ENCODE measurements at regions not wholly inside any gene's neighbourhood (a gene's known extent, or its start where the extent isn't known, plus 50 kb on each side); places are given as distances from the start of the nearest gene placed in this dataset.

DNA sequence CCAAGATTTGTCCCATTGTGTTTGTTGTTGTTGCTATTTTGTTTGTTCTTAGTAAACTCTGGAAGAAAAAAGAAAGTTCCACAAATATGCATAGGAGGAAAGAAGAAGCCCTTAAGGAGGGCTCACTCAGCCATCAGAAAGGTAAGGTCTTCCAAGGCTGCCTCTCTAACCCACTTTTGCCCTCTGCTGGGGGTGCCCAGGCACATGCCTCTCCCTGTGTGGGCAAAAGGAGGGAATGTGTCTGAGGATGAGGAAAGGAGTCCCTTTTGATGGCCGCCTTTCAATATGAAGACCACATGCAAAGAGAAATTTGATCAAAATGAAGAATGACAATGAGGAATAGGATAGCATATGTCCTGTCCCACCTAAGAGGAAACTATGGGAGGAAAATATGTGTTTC lies 248.2 kb upstream of the POU3F2 start:
- no peaks in the 10 kb centered on the region for H3K4me1 ChIP-seq
- no peak overlapping the region for H3K27ac ChIP-seq
- no peak for TF ChIP-seq Cebpa-rat (IDR thresholded peaks at IDR 0.05)
- H3K36me3 ChIP-seq = no peaks in the 10 kb centered on the region
- H3K4me2 ChIP-seq = no peak overlapping the region
- H4K20me1 ChIP-seq = no peaks in the 10 kb centered on the region
- H3K27me3 ChIP-seq = no peaks in the 10 kb centered on the region
- H3K9me3 ChIP-seq (replicated peaks in 1 of 11) = no peaks in the 10 kb centered on the region
- no peak overlapping the region for H3K9ac ChIP-seq
- H3K4me3 ChIP-seq = no peak overlapping the region

DNA sequence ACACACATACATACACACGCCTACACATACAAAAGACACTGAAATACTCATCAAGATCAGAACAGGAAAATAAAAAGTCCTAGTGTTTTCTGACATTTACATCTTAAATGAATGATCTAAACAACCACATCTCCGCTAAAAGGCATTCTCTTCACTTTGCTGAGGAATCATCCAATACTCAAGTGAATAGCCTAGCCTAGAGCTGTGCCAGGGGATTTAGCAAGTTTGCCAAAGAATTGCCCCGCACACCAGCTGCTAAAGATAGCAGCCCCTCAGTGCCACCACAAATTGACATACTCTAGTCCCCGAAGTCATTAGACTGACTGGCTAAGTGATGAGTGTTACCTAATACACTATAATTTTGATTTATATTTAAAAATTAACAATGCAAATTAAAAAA lies 246.8 kb upstream of the POU3F2 start:
- Histone ChIP-seq H3K4me1 (no peaks in the 10 kb centered on the region), H3K27me3 (no peaks in the 10 kb centered on the region), H3K9ac (no peak overlapping the region), H3K36me3 (no peaks in the 10 kb centered on the region), H3K27ac (no peak overlapping the region), H3K4me2 (no peak overlapping the region), H3K9me3 (replicated peaks in 1 of 11) (no peaks in the 10 kb centered on the region), H3K4me3 (no peak overlapping the region), H4K20me1 (no peaks in the 10 kb centered on the region)
- no peak for TF ChIP-seq Cebpa-rat (IDR thresholded peaks at IDR 0.05)

DNA sequence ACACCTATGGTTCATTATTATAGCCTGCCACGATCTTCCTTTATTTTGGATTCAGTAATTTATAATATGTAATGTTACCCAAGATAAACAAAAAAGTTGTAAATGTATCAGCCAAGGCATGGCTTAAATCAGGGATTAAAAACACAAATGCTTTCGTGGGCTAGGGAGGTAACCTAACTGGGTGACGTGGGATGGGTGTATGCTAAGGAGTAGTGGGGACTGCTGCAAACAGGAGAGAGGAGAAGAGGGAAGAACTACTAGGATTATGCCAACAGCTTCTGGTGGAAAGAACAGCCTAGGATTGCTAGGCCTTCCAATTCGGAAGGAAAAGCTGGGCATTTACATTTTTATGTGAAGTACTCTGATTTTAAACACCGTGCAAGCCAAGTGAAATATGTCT lies 244.8 kb upstream of the POU3F2 start:
- no peak overlapping the region for H3K4me2 ChIP-seq
- H3K9me3 ChIP-seq (replicated peaks in 1 of 11) = no peaks in the 10 kb centered on the region
- TF ChIP-seq Cebpa-rat (IDR thresholded peaks at IDR 0.05) = no peak
- H4K20me1 ChIP-seq = no peaks in the 10 kb centered on the region
- no peak overlapping the region for H3K4me3 ChIP-seq
- H3K9ac ChIP-seq = no peak overlapping the region
- no peak overlapping the region for H3K27ac ChIP-seq
- no peaks in the 10 kb centered on the region for H3K4me1 ChIP-seq
- H3K27me3 ChIP-seq = no peaks in the 10 kb centered on the region
- H3K36me3 ChIP-seq = no peaks in the 10 kb centered on the region

DNA sequence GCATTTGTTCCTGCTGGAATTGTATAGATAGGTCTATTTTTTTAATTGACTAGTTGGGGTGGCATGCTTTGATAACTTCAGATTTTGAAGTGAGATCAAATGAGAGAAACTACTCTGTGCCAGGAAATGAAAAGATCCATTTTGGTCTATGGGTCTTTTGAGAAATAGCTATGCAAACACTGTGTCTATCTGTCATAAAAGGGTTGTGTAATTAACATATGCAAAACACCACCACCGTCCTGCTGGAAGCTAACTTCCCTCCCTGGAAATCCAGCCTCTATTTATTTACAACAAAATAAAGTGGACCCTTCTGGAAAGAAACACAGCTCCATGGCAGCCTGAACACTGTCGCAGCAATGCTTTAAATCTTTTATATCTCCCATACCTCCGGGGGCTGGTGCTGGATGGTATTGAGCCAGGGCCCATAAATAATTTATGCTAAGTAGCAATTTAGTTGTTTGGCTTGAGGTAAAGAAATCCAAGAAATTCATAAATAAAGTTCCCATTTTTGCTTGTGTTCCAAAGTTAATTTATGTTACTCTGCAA lies 244.2 kb upstream of the POU3F2 start:
- Histone ChIP-seq H3K4me2 (no peak overlapping the region), H3K9me3 (replicated peaks in 1 of 11) (no peaks in the 10 kb centered on the region), H3K36me3 (no peaks in the 10 kb centered on the region), H4K20me1 (no peaks in the 10 kb centered on the region), H3K27ac (no peak overlapping the region), H3K4me1 (no peaks in the 10 kb centered on the region), H3K27me3 (no peaks in the 10 kb centered on the region), H3K4me3 (no peak overlapping the region), H3K9ac (no peak overlapping the region)
- no peak for TF ChIP-seq Cebpa-rat (IDR thresholded peaks at IDR 0.05)

DNA sequence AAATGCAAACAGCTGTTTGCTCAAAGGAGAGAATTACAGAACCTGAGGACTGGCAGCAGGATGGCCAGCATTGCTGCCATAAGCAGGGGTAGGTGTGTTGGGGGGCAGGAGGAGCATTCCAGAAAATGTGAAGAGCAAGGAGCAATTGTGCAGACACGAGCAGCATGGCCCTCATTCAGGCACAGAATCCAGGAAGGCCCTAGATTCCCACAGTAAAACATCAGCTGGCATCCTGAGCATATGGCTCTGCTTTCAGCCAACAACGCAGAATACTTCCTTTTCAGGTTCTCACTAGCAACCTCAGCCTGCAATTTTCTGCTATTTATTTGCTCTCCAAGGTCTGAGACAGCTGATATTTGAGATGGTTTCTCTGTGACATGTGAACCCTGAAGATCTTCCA lies 243.4 kb upstream of the POU3F2 start:
- Histone ChIP-seq H3K4me3 (no peak overlapping the region), H3K4me1 (no peaks in the 10 kb centered on the region), H3K36me3 (no peaks in the 10 kb centered on the region), H3K4me2 (no peak overlapping the region), H4K20me1 (no peaks in the 10 kb centered on the region), H3K9ac (no peak overlapping the region), H3K27ac (no peak overlapping the region), H3K9me3 (replicated peaks in 1 of 11) (no peaks in the 10 kb centered on the region), H3K27me3 (no peaks in the 10 kb centered on the region)
- no peak for TF ChIP-seq Cebpa-rat (IDR thresholded peaks at IDR 0.05)

DNA sequence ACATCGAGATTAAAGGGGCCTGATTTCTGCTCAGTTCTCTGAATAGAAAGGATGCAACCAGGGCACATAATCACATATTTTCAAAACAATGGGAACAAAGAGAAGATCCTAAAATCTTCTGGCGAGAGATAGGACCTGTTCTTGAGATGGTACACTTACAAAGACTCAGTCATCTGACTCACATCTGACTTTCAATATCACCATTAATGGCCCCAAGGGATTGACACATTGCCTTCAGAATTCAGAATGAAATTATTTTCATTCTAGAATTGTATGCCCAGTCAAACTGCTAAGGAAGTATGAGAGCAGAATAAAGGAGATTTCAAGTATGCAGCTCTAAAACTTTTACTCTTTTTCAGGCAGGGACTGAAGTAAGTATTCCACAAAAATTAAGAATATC lies 240.7 kb upstream of the POU3F2 start:
- Histone ChIP-seq H3K27me3 (no peaks in the 10 kb centered on the region), H4K20me1 (no peaks in the 10 kb centered on the region), H3K9ac (no peak overlapping the region), H3K4me1 (no peaks in the 10 kb centered on the region), H3K9me3 (replicated peaks in 1 of 11) (no peaks in the 10 kb centered on the region), H3K36me3 (no peaks in the 10 kb centered on the region), H3K4me2 (no peak overlapping the region), H3K27ac (no peak overlapping the region), H3K4me3 (no peak overlapping the region)
- TF ChIP-seq Cebpa-rat (IDR thresholded peaks at IDR 0.05) = no peak

DNA sequence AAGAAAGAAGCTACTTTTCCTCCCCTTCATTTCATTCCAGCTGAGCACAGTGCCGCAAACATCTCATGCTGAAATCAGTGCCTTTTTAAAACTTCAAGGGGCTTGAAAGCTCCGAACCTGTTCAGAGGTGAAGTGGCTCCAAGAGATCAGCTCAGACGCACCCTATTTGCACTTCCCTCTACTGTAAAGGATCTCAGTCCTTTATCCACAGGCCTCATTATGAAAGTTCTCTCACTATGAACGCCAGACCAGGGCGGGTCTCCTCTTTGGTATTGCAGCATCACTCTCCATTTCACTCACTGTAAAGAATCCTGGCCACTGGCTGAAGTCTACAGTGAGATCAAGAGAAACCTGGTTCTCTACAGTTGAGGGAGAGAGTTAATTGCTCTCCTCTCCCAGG lies 232.7 kb upstream of the POU3F2 start:
- no peak overlapping the region for H3K4me3 ChIP-seq

DNA sequence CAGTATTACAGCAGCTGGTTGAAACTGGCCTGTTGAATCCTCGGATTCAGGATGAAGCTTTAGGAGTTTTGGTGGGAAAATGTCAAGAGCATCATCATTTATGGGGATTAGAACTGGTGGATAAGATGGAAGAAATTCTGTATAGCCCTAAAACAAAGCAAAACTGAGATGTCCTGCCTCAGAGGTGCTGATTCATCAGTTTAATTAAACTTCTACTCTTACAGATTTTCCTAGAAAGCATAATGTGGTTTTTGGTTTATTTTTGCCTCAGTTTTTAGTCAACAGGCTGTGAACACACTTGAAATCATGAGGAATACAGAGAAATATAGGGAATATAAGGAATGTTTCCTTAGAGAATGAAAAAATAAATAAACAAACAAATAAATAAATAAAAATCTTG lies 228.7 kb upstream of the POU3F2 start:
- Histone ChIP-seq H3K9me3 (replicated peaks in 1 of 11) (no peaks in the 10 kb centered on the region), H3K4me2 (no peak overlapping the region), H3K27ac (no peak overlapping the region), H3K36me3 (no peaks in the 10 kb centered on the region), H4K20me1 (no peaks in the 10 kb centered on the region), H3K27me3 (no peaks in the 10 kb centered on the region), H3K4me1 (no peaks in the 10 kb centered on the region), H3K9ac (no peak overlapping the region), H3K4me3 (no peak overlapping the region)
- TF ChIP-seq Cebpa-rat (IDR thresholded peaks at IDR 0.05) = no peak

More for the DNA sequence above, 232.7 kb upstream of the POU3F2 start:
- H3K4me2 ChIP-seq = no peak overlapping the region
- no peaks in the 10 kb centered on the region for H3K36me3 ChIP-seq
- H3K27me3 ChIP-seq = no peaks in the 10 kb centered on the region
- H4K20me1 ChIP-seq = no peaks in the 10 kb centered on the region
- no peaks in the 10 kb centered on the region for H3K9me3 ChIP-seq (replicated peaks in 1 of 11)
- H3K9ac ChIP-seq = no peak overlapping the region
- no peak overlapping the region for H3K27ac ChIP-seq
- TF ChIP-seq Cebpa-rat (IDR thresholded peaks at IDR 0.05) = no peak
- no peaks in the 10 kb centered on the region for H3K4me1 ChIP-seq

DNA sequence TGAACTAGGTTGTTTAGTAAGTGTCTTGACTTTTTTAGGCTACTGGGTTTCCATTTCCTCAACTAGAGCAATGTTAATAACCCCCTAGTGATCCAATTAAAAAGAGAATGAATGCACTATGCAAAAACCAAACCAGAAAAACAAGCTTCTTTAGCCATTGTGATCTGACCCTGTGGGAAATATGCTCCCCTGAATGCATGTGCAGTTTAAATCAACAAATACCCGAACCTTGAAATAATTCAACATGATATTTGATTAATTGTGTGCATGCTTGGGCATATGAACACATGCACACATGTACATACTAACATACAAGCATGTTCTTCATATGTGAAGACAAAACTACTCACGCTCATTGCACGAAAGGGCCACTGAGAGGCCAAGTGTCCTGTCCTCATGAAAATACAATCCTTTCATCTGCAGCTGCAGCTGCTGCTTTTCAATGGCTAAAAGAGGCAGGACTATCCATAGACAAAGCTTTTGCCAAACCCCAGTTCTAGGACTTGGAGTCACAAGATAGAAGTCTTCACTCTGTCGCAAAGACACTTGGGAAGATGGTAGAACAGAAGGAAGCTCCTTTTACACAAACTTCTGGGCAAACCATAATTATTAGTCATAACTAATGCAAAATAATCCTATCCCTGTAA lies 207.1 kb upstream of the POU3F2 start:
- H3K9me3 ChIP-seq (replicated peaks in 1 of 11) = no peaks in the 10 kb centered on the region
- H3K9ac ChIP-seq = no peak overlapping the region
- 0 out of 22 replicates have a peak, but pooled peaks cover 0 to 3% (median 0%) of the 10 kb centered on the region in 11 experiments for H4K20me1 ChIP-seq
- H3K36me3 ChIP-seq = no peaks in the 10 kb centered on the region
- no peaks in the 10 kb centered on the region for H3K4me1 ChIP-seq
- no peak overlapping the region for H3K4me2 ChIP-seq
- H3K4me3 ChIP-seq = no peak overlapping the region
- TF ChIP-seq Cebpa-rat (IDR thresholded peaks at IDR 0.05) = no peak
- no peak overlapping the region for H3K27ac ChIP-seq
- H3K27me3 ChIP-seq = no peaks in the 10 kb centered on the region

DNA sequence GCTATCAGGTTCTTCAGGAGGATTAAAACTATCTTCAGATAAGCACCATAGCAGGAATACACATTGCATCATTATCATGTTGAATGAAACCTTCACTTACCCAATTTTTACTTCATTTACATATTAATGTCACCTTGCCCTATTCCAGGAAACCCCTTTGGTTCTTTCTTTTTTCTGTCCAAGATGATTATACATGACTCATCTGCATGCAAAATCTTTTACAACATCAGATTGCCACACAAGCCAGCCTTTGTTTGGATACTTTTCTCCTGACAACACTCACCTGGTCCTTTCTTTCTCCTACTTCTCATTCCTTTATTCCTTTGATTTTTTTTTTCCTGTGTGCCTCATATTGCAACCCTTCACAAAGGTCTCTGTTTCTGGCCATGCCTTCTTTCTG lies 200.5 kb upstream of the POU3F2 start:
- Histone ChIP-seq H4K20me1 (0 out of 22 replicates have a peak, but pooled peaks cover 0 to 3% (median 0%) of the 10 kb centered on the region in 11 experiments), H3K36me3 (no peaks in the 10 kb centered on the region), H3K9me3 (replicated peaks in 1 of 11) (no peaks in the 10 kb centered on the region), H3K4me2 (no peak overlapping the region), H3K4me3 (no peak overlapping the region), H3K27me3 (no peaks in the 10 kb centered on the region), H3K9ac (no peak overlapping the region), H3K4me1 (no peaks in the 10 kb centered on the region), H3K27ac (no peak overlapping the region)
- TF ChIP-seq Cebpa-rat (IDR thresholded peaks at IDR 0.05) = no peak

All from BLaER1 treated with 17β-estradiol and CSF1 and Interleukin-3, amounts not matched to agents 10 nM and 100 nM (cell line).